B cell (primary cell): ENCODE measurements at regions not wholly inside any gene's neighbourhood (a gene's known extent, or its start where the extent isn't known, plus 50 kb on each side); places are given as distances from the start of the nearest gene placed in this dataset.

Source experiments
- EZH2 ChIP-seq: IDR thresholded peaks from 2 replicates; pipeline ENCODE4 v1.6.1; 2012; ENCODE audit warnings: borderline replicate concordance, low read depth, mild to moderate bottlenecking, moderate library complexity, low read length; ENCODE audit not compliant: insufficient read depth, poor library complexity, severe bottlenecking
- TF ChIP-seq, protein P1 (sequence below): fragments of 200-600 bp; IDR thresholded peaks from one replicate; pipeline ENCODE4 v1.8.0; 2022; ENCODE audit warnings: antibody characterized with exemption, mild to moderate bottlenecking

DNA sequence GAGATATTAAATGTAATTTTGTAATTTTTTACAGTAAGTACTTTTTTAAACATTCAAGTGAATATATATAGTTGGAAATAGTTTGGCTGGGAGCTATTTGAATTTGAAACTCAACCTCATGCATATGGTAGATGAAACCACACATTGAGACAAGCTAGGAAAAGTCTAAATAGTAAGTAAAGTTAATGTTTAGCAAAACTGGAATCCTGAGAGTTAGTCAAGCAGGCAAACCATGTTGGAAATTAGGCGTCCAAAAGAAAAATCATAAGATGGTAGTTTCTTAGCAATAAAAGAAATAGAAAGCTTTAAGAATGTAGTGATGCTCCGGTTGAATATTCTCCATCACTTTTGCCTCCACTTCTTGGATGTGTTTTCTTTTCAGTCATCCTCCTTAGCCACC, 657.1 kb upstream of the CDH10 start:
- TF ChIP-seq, protein P1, sequence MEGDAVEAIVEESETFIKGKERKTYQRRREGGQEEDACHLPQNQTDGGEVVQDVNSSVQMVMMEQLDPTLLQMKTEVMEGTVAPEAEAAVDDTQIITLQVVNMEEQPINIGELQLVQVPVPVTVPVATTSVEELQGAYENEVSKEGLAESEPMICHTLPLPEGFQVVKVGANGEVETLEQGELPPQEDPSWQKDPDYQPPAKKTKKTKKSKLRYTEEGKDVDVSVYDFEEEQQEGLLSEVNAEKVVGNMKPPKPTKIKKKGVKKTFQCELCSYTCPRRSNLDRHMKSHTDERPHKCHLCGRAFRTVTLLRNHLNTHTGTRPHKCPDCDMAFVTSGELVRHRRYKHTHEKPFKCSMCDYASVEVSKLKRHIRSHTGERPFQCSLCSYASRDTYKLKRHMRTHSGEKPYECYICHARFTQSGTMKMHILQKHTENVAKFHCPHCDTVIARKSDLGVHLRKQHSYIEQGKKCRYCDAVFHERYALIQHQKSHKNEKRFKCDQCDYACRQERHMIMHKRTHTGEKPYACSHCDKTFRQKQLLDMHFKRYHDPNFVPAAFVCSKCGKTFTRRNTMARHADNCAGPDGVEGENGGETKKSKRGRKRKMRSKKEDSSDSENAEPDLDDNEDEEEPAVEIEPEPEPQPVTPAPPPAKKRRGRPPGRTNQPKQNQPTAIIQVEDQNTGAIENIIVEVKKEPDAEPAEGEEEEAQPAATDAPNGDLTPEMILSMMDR = no peak
- TF ChIP-seq EZH2 = no peak
